Loucy (cell line): ENCODE measurements at regions not wholly inside any gene's neighbourhood (a gene's known extent, or its start where the extent isn't known, plus 50 kb on each side); places are given as distances from the start of the nearest gene placed in this dataset.

ENCODE experiments used
- EZH2phosphoT487 ChIP-seq: fragments of 200-600 bp; IDR thresholded peaks from 2 replicates; pipeline ENCODE4 v1.6.1; 2018; ENCODE audit warnings: antibody characterized with exemption, mild to moderate bottlenecking, moderate library complexity, borderline replicate concordance
- TF ChIP-seq, protein P1 (sequence below): fragments of 200-600 bp; sonication (generic); conservative IDR thresholded peaks from 2 replicates; pipeline ENCODE4 v1.5.1; 2014; ENCODE audit warnings: mild to moderate bottlenecking, antibody characterized with exemption, low read length

DNA sequence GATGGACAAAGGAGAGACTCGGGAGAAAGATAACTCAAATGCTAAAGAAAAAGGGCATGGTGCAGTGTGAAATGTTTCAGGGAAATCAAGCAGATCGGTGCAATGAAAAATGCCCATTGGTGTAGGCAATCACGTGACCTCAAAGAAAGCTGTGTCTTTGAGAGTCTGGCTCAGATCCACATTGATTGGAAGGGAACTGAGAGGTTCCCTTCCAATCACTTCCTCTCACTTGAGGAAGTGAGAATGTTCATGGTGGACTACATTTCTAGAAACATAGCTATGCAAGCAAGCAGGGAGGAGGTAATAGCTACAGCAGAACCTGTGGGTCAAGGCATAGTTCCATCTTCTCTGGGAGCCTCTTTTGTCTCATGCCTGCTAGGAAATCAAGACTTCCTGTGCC is 187.4 kb downstream of the LPIN1 start:
- TF ChIP-seq, protein P1, sequence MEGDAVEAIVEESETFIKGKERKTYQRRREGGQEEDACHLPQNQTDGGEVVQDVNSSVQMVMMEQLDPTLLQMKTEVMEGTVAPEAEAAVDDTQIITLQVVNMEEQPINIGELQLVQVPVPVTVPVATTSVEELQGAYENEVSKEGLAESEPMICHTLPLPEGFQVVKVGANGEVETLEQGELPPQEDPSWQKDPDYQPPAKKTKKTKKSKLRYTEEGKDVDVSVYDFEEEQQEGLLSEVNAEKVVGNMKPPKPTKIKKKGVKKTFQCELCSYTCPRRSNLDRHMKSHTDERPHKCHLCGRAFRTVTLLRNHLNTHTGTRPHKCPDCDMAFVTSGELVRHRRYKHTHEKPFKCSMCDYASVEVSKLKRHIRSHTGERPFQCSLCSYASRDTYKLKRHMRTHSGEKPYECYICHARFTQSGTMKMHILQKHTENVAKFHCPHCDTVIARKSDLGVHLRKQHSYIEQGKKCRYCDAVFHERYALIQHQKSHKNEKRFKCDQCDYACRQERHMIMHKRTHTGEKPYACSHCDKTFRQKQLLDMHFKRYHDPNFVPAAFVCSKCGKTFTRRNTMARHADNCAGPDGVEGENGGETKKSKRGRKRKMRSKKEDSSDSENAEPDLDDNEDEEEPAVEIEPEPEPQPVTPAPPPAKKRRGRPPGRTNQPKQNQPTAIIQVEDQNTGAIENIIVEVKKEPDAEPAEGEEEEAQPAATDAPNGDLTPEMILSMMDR, result no peak
- no peak for TF ChIP-seq EZH2phosphoT487
